ENCODE measurements at regions not wholly inside any gene's neighbourhood (a gene's known extent, or its start where the extent isn't known, plus 50 kb on each side); places are given as distances from the start of the nearest gene placed in this dataset.

- TF ChIP-seq HMGXB4 (CRISPR knock-in tag; IDR thresholded peaks at IDR 0.05) (no peak), E2F1 (CRISPR knock-in tag; IDR thresholded peaks at IDR 0.05) (no peak), RELA (CRISPR knock-in tag; IDR thresholded peaks at IDR 0.05; ENCODE audit: borderline replicate concordance) (no peak), ATF2 (CRISPR knock-in tag; IDR thresholded peaks at IDR 0.05; ENCODE audit: borderline replicate concordance, low read depth) (no peak), FOXJ3 (CRISPR knock-in tag; IDR thresholded peaks at IDR 0.05; ENCODE audit: borderline replicate concordance) (no peak), CDX4 (CRISPR knock-in tag; IDR thresholded peaks at IDR 0.05; ENCODE audit: borderline replicate concordance) (no peak), SMAD3 (CRISPR knock-in tag; IDR thresholded peaks at IDR 0.05; ENCODE audit: borderline replicate concordance) (no peak), ELF4 (CRISPR knock-in tag; IDR thresholded peaks at IDR 0.05; ENCODE audit: low read depth) (no peak), GRHL2 (CRISPR knock-in tag; IDR thresholded peaks at IDR 0.05; ENCODE audit: insufficient replicate concordance, severe bottlenecking) (no peak), ZNF281 (CRISPR knock-in tag; IDR thresholded peaks at IDR 0.05) (no peak), USF1 (CRISPR knock-in tag; IDR thresholded peaks at IDR 0.05) (no peak), E2F4 (CRISPR knock-in tag; IDR thresholded peaks at IDR 0.05; ENCODE audit: borderline replicate concordance, low read depth) (no peak), EMX1 (CRISPR knock-in tag; IDR thresholded peaks at IDR 0.05) (no peak), CTCF (IDR thresholded peaks at IDR 0.05) (no peak)
Measured at GRCh38 chr7:1331561-1332467, 99.1 kb downstream of the UNCX start (continued).

Measured in WTC11 (cell line).